IMR-90 (cell line): ENCODE measurements at regions not wholly inside any gene's neighbourhood (a gene's known extent, or its start where the extent isn't known, plus 50 kb on each side); places are given as distances from the start of the nearest gene placed in this dataset.
A peak's percentile ranks its signal among the peaks of the same experiment; 100 is the strongest.

ENCODE experiments used
- ATAC-seq: fragments of 200-7000 bp; cut with Tn5 transposase; 2 replicates; pipeline ENCODE4 v1.9.1; 2020; ENCODE audit warnings: low read depth, mild to moderate bottlenecking, moderate library complexity
- BruUV-seq: library from RNA; stranded (reverse); fragments of 400-500 nt; replicated peaks from 2 replicates; lab custom pipeline; 2021; lab: Mats Ljungman, UMichigan
- CTCF ChIA-PET: fragments of 300-600 bp; formaldehyde crosslinking; extraction: SDS; loops from one replicate; lab custom pipeline; 2021; ENCODE audit warnings: antibody characterized with exemption; lab: Yijun Ruan, JAX
- POLR2A ChIA-PET: fragments of 300-600 bp; sonication (Branson Sonifier 250); formaldehyde crosslinking; loops from one replicate; lab custom pipeline; 2022; ENCODE audit warnings: antibody characterized with exemption; ENCODE audit not compliant: unreplicated experiment; lab: Charles Lee
- DNase-seq: peaks from one replicate; pipeline ENCODE4 v3.0.0; 2013
- H2AFZ ChIP-seq: replicated peaks from 2 replicates; pipeline ENCODE3; 2013; ENCODE audit warnings: low read length, mild to moderate bottlenecking; ENCODE audit not compliant: poor library complexity
- H2AK5ac ChIP-seq: 2 replicates; pipeline ENCODE4 v1.6.1; 2013; ENCODE audit warnings: low read depth, low read length, inconsistent platforms
- H2AK9ac ChIP-seq: replicated peaks from 2 replicates; pipeline ENCODE3; 2013; ENCODE audit warnings: mild to moderate bottlenecking, low read depth, low read length, moderate library complexity; ENCODE audit not compliant: poor library complexity
- H2BK120ac ChIP-seq: 2 replicates; pipeline ENCODE4 v1.6.1; 2013; ENCODE audit warnings: low read depth, low read length, inconsistent platforms
- H2BK15ac ChIP-seq: 3 replicates; pipeline ENCODE4 v1.6.1; 2013; ENCODE audit warnings: low read depth, low read length, inconsistent platforms
- H2BK20ac ChIP-seq: 2 replicates; pipeline ENCODE4 v1.6.1; 2013; ENCODE audit warnings: low read depth, mild to moderate bottlenecking, inconsistent platforms, low read length, moderate library complexity
- H2BK5ac ChIP-seq: 2 replicates; pipeline ENCODE4 v1.6.1; 2013; ENCODE audit warnings: mild to moderate bottlenecking, low read depth, low read length, inconsistent platforms; ENCODE audit not compliant: poor library complexity, severe bottlenecking
- H3K14ac ChIP-seq: replicated peaks from 2 replicates; pipeline ENCODE4 v1.6.1; 2013; ENCODE audit warnings: low read depth, low read length, inconsistent platforms
- H3K18ac ChIP-seq: 2 replicates; pipeline ENCODE4 v1.6.1; 2013; ENCODE audit warnings: low read depth, low read length, control low read depth
- H3K23ac ChIP-seq: 2 replicates; pipeline ENCODE4 v1.6.1; 2013; ENCODE audit warnings: low read depth, low read length, inconsistent platforms
- H3K27ac ChIP-seq: 2 replicates; pipeline ENCODE4 v1.5.1; 2013; ENCODE audit warnings: mild to moderate bottlenecking, control low read depth, low read length; ENCODE audit not compliant: insufficient read depth
- H3K27me3 ChIP-seq: 2 replicates; pipeline ENCODE4 v1.6.1; 2013; ENCODE audit warnings: low read length; ENCODE audit not compliant: control insufficient read depth, insufficient read depth
- H3K36me3 ChIP-seq: 2 replicates; pipeline ENCODE4 v1.6.1; 2013; ENCODE audit warnings: low read length, mixed read lengths; ENCODE audit not compliant: control insufficient read depth, insufficient read depth
- H3K4ac ChIP-seq: 2 replicates; pipeline ENCODE4 v1.6.1; 2013; ENCODE audit warnings: low read depth, low read length, inconsistent platforms
- H3K4me1 ChIP-seq: 2 replicates; pipeline ENCODE4 v1.6.1; 2013; ENCODE audit warnings: low read length, mixed read lengths; ENCODE audit not compliant: control insufficient read depth, insufficient read depth
- H3K4me2 ChIP-seq: 2 replicates; pipeline ENCODE4 v1.6.1; 2013; ENCODE audit warnings: low read depth, mild to moderate bottlenecking, control low read depth, low read length, moderate library complexity
- H3K4me3 ChIP-seq: 2 replicates; pipeline ENCODE4 v1.5.1; 2013; ENCODE audit warnings: low read depth, mild to moderate bottlenecking, control low read depth, low read length, moderate library complexity; ENCODE audit not compliant: insufficient read depth
- H3K56ac ChIP-seq: 2 replicates; pipeline ENCODE4 v1.6.1; 2013; ENCODE audit warnings: low read length, inconsistent platforms; ENCODE audit not compliant: insufficient read depth; ENCODE audit errors: extremely low read depth
- H3K79me1 ChIP-seq, 2 experiments: 2 replicates each; pipeline ENCODE4 v1.6.1; 2013; ENCODE audit warnings: low read length in 2 of 2, inconsistent platforms in 1 of 2, low read depth in 1 of 2
- H3K9ac ChIP-seq: 2 replicates; pipeline ENCODE4 v1.6.1; 2013; ENCODE audit warnings: low read depth, low read length, control low read depth
- H3K9me1 ChIP-seq: 2 replicates; pipeline ENCODE4 v1.6.1; 2013; ENCODE audit warnings: low read length, inconsistent platforms; ENCODE audit not compliant: insufficient read depth
- H3K9me3 ChIP-seq: 2 replicates; pipeline ENCODE4 v1.6.1; 2013; ENCODE audit warnings: low read length; ENCODE audit not compliant: control insufficient read depth, insufficient read depth
- H4K20me1 ChIP-seq: 2 replicates; pipeline ENCODE4 v1.6.1; 2013; ENCODE audit warnings: low read length, inconsistent platforms; ENCODE audit not compliant: insufficient read depth
- H4K5ac ChIP-seq: 2 replicates; pipeline ENCODE4 v1.6.1; 2013; ENCODE audit warnings: mild to moderate bottlenecking, low read depth, low read length, control low read depth
- H4K8ac ChIP-seq, 2 experiments: 2 replicates each; pipeline ENCODE4 v1.6.1; 2013; ENCODE audit warnings: low read depth in 2 of 2, low read length in 2 of 2, control low read depth in 1 of 2, inconsistent platforms in 1 of 2
- H4K91ac ChIP-seq: 2 replicates; pipeline ENCODE4 v1.6.1; 2013; ENCODE audit warnings: low read depth, low read length, inconsistent platforms; ENCODE audit not compliant: insufficient read depth
- CHD1 ChIP-seq: IDR thresholded peaks from 2 replicates; pipeline ENCODE4 v1.6.1; 2012; ENCODE audit warnings: low read depth, low read length, improper control_type of control experiment
- CTCF ChIP-seq: conservative IDR thresholded peaks from 2 replicates; pipeline ENCODE4 v1.5.1; 2012; ENCODE audit warnings: mild to moderate bottlenecking, low read depth, low read length, improper control_type of control experiment
- ELK1 ChIP-seq: fragments of 150-350 bp; IDR thresholded peaks from 2 replicates; pipeline ENCODE4 v1.6.1; 2016; ENCODE audit warnings: low read depth, mild to moderate bottlenecking, low read length, moderate library complexity, borderline replicate concordance
- MAZ ChIP-seq: IDR thresholded peaks from 2 replicates; pipeline ENCODE4 v1.6.1; 2012; ENCODE audit warnings: low read depth, mild to moderate bottlenecking, low read length, improper control_type of control experiment, moderate library complexity, borderline replicate concordance
- POLR2A ChIP-seq: IDR thresholded peaks from 2 replicates; pipeline ENCODE4 v1.6.1; 2012; ENCODE audit warnings: mild to moderate bottlenecking, low read depth, low read length
- RAD21 ChIP-seq: IDR thresholded peaks from 2 replicates; pipeline ENCODE4 v1.6.1; 2012; ENCODE audit warnings: low read length, improper control_type of control experiment
- RFX5 ChIP-seq: IDR thresholded peaks from 2 replicates; pipeline ENCODE4 v1.8.0; 2012; ENCODE audit warnings: low read depth, mild to moderate bottlenecking, low read length, moderate library complexity
- SMC3 ChIP-seq: fragments of 150-350 bp; IDR thresholded peaks from 2 replicates; pipeline ENCODE4 v1.6.1; 2016; ENCODE audit warnings: low read depth, mild to moderate bottlenecking, antibody characterized with exemption, low read length, moderate library complexity
- WGBS, 2 experiments: methylation state at CpG; one replicate each; pipeline versions ENCODE4 v1.1.5 to v1.1.7; 2013; ENCODE audit warnings: missing lambda C conversion rate in 2 of 2; ENCODE audit not compliant: insufficient read length in 1 of 2; ENCODE audit errors: extremely low coverage in 2 of 2; 5-methylcytosine and 5-hydroxymethylcytosine counted together
- dilution Hi-C: fragments of 300-500 bp; cut with HindIII; formaldehyde crosslinking; loops from one replicate; pipeline ENCODE4 v1.14.3; 2018; ENCODE audit warnings: low sequenced_read_pairs; ENCODE audit not compliant: unreplicated experiment
- in situ Hi-C: fragments of 300-500 bp; cut with MboI; formaldehyde crosslinking; loops from 3 replicates; pipeline ENCODE4 v1.14.3; 2019; ENCODE audit warnings: low sequenced_read_pairs, inconsistent platforms, mixed read lengths
- intact Hi-C: fragments of 100-400 bp; cut with micrococcal nuclease; formaldehyde crosslinking; loops from 2 replicates; pipeline ENCODE4 v1.10.0; 2022

GRCh38 chr3:99532246-99532645, 106.1 kb upstream of the COL8A1 start:
- intact Hi-C loops = loop anchor here (1.0 kb wide), 3 partner anchors 359 to 509 kb away; no protein-coding TSS in a partner anchor
- no peak overlapping the region for H3K27ac ChIP-seq
- peak overlapping the region; percentile 46; the same call in 1 of the 3 replicates for H2BK15ac ChIP-seq
- no peaks in the 10 kb centered on the region for H4K20me1 ChIP-seq
- H3K4me1 ChIP-seq = peaks cover 13% of the 10 kb centered on the region
- peak overlapping the region; percentile 71; the same call in 1 of the 2 replicates for H3K14ac ChIP-seq
- H4K8ac ChIP-seq = peak overlapping the region in 1 of 2 experiments; percentile 72; a peak in 2 of 4 replicates
- no peak overlapping the region for H3K23ac ChIP-seq
- in situ Hi-C loops = no loop called here
- peak overlapping the region; percentile 84 for H2AFZ ChIP-seq
- peak overlapping the region; percentile 69 for H2BK5ac ChIP-seq
- ChIA-PET POLR2A (no interaction called here), CTCF (interaction anchor here (0.6 to 1.4 kb wide), 10 partner anchors 22 to 509 kb away, joined by 3 to 7 read pairs (median 4); no protein-coding TSS in a partner anchor)
- H3K4ac ChIP-seq = peak overlapping the region; percentile 84
- H4K91ac ChIP-seq = peak overlapping the region; percentile 69; the same call in 1 of the 2 replicates
- no peaks in the 10 kb centered on the region for H3K27me3 ChIP-seq
- H2BK120ac ChIP-seq = peak overlapping the region; percentile 95
- WGBS, 2 experiments = no CpG with 5 or more reads among the region's 2 CpGs
- H3K4me3 ChIP-seq = no peak overlapping the region
- no TSS peak for BruUV-seq
- H3K36me3 ChIP-seq = no peaks in the 10 kb centered on the region
- no peak overlapping the region for H3K4me2 ChIP-seq
- dilution Hi-C loops = no loop called here
- ATAC-seq = peak; percentile 64
- H3K9me3 ChIP-seq = no peaks in the 10 kb centered on the region
- H3K9me1 ChIP-seq = 0 out of 2 replicates have a peak, but pooled peaks cover 4% of the 10 kb centered on the region
- no peak overlapping the region for H2AK9ac ChIP-seq
- H2BK20ac ChIP-seq = peak overlapping the region; percentile 90
- peak overlapping the region; percentile 94; the same call in 1 of the 2 replicates for H4K5ac ChIP-seq
- H3K56ac ChIP-seq = peak overlapping the region; percentile 29; the same call in 1 of the 2 replicates
- DNase-seq = peak; percentile 77
- TF ChIP-seq RAD21 (peak; percentile 75), SMC3 (peak; percentile 68), MAZ (no peak), CHD1 (no peak), CTCF (peak; percentile 69), POLR2A (no peak), RFX5 (no peak), ELK1 (no peak)
- no peaks in the 10 kb centered on the region for H3K79me1 ChIP-seq
- peak overlapping the region; percentile 95; the same call in 1 of the 2 replicates for H3K18ac ChIP-seq
- H2AK5ac ChIP-seq = no peak overlapping the region
- H3K9ac ChIP-seq = no peak overlapping the region
